Retina (tissue), 1 donor: ENCODE measurements at regions not wholly inside any gene's neighbourhood (a gene's known extent, or its start where the extent isn't known, plus 50 kb on each side); places are given as distances from the start of the nearest gene placed in this dataset.
A peak's percentile ranks its signal among the peaks of the same experiment; 100 is the strongest.
"Not testable (repeated sequence)": the region's sequence is repeated elsewhere in the genome, so short reads cannot be mapped to it uniquely, and the experiment has no call there.

Source experiments
- DNase-seq: peaks from one replicate; pipeline ENCODE4 v3.0.0-alpha.2; 2016

DNA sequence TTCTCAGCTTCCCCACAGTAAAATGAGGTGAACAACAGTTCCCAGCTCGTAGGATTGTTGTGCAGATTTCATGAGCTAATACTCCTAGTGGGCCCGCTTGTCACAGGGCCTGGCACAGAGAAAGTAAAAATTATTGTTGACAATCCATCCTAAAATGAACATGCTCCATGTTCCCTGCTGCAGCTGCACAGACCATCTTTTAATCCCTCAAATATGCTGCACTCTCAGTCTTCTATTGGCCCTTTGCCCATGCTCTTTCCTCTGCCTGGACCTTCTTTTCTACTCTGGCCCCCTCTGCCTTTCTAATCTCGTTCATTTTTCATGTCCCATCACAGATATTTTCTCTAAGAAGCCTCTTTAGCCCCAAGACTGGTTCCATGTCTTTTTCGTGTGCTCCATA is 117.7 kb upstream of the NR3C1 start:
- no peak for DNase-seq

DNA sequence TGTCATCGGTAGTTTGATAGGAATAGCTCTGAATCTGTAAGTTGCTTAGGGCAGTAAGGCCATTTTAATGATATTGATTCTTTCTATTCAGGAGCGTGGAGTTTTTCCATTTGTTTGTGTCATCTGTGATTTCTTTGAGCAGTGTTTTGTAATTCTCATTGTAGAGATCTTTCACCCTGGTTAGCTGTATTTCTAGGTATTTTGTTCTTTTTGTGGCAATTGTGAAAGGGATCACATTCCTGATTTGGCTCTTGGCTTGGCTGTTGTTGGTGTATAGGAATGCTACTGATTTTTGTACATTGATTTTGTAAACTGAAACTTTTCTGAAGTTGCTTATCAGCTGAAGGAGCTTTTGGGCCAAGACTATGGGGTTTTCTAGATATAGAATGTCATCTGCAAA is 115.7 kb upstream of the NR3C1 start:
- not testable (repeated sequence) for DNase-seq

DNA sequence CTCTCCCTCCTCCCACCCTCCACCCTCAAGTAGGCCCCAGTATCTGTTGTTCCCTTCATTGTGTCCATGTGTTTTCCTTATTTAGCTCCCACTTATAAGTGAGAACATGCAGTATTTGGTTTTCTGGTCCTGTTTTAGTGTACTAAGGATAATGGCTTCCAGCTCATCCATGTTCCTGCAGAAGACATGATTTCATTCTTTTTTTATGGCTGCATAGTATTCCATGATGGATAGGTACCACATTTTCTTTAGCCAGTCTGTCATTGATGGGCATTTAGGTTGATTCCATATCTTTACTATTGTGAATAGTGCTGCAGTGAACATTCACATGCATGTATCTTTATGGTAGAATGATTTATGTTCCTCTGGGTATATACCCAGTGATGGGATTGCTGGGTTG is 114.3 kb upstream of the NR3C1 start:
- DNase-seq, result not testable (repeated sequence)

DNA sequence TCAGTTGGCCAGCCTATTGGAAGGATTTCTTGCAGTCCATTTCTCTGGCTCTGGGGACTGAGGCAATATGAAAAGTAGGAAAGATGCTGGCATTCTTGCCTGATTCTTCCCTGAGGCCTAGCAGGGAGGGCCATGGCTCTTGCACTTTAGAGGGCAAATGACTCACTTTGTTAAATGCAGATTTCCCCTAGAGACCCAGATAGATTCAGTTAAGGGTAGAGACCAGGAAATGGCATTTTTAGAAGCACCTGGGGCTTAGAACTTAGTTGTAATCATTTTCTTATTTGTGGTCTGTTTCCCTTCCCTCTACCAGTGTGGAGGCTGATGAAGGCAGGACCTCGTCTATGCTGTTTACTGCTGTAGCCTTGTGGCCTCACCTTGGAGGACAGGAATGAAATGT is 112.8 kb upstream of the NR3C1 start:
- DNase-seq, result no peak

DNA sequence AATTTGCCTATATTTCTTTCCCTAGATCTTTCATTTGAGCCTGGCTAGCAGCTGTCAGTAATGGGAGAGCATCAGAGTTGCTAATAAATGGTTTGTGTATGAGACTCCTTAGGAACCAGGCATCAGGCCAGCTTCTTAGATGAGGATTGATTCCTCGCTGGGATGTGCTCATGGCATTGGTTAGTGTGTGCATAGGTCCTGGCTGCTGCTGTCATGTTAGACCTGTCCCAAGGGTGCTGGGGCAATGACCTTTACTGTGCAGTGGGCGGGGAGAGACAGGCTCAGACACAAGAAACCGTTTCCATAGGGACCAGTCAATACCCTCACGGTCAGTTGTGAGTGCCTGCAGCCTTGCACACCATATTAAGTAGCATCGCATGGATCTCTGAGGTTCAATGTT is 112.3 kb upstream of the NR3C1 start:
- peak; percentile 43 for DNase-seq

DNA sequence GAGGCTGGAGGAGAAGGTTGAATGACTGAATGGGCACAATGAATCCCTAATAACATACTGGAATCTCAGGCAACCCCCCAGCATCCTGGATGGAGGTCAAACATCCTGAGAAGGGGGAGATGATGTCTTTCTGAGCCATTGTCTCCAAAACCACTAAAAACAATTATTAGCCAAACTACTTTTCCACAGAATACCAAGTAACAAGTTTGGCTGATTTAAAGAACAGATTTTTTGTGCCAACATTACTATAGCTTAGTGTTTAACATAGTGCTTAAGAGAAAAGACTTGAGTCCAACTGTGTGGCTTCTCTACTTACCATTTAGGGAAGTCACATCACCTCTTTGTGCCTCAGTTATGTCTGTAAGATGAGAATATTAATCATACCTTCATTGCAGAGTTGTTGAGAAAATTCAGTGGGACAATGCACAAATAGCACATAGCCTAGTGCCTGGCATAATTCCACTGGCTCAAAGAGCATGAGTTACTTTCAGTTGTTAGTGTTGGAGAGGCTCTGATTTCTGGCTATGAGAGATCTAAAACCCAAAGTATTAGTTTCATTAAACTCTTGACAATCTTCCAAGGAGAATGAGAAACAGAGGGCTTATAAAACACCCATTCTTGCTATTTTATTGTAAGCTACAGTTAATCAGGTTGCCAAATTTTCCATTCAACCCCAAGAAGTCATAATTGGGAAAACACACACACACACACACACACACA is 111.3 kb upstream of the NR3C1 start:
- DNase-seq, result no peak

DNA sequence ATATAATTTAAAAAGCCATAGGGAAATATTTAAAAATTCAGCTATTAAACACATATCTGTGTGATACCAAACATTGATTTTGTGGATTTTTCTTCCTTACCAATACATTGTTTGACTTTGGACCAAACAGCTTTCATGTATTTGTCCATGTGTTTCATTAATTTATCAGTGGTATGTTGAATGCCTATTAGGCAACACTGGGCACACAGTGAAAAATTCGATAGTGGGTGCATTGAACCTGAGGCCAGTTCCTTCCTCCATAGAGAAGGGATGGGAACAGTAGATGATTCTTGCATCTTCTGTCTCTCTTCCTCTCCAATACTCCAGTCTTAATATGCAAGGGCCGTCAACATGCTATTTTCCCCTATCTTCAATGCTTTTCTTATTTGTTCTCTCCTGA is 110.2 kb upstream of the NR3C1 start:
- no peak for DNase-seq

DNA sequence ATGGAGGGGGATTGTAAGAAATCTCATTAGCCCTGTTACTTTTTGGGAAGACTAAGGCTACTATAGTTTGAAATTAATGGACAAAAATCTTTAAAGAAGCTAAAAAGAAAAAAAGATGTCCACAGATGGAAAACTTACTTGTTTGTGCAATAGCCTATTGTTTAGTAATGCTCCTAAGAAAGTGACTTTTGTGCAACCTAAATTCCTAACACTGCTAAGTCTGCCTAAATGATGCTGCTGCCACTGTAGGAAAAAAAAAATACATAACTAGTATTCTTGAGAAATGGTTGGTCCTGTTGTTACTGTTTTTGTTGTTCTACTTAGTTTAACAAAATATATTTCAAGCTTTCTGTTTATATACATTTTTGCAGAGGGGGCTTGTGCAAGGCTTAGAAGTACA is 108.2 kb upstream of the NR3C1 start:
- DNase-seq, result no peak

DNA sequence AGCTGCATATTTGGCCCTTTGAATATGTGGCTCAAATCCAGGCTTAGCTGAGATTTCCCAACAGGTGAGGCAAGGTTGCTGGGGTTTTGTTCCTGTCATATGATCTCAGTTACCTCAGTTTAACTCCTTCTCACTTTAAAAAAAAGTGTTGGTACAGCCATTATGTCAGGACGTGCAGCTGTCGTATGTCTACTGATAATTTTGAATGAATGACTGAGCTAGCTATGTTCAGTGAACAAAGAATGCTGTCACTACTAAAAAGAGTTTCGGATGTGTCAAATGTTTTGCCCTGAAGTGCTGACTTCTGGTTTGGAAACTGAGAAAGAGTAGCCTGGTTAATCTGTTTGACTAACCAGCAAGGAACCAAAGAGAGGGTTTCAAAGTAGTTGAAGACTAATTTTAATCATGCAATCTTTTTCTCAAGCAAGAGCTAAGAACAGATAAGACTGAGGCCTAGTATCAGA is 106.3 kb upstream of the NR3C1 start:
- DNase-seq, result no peak

DNA sequence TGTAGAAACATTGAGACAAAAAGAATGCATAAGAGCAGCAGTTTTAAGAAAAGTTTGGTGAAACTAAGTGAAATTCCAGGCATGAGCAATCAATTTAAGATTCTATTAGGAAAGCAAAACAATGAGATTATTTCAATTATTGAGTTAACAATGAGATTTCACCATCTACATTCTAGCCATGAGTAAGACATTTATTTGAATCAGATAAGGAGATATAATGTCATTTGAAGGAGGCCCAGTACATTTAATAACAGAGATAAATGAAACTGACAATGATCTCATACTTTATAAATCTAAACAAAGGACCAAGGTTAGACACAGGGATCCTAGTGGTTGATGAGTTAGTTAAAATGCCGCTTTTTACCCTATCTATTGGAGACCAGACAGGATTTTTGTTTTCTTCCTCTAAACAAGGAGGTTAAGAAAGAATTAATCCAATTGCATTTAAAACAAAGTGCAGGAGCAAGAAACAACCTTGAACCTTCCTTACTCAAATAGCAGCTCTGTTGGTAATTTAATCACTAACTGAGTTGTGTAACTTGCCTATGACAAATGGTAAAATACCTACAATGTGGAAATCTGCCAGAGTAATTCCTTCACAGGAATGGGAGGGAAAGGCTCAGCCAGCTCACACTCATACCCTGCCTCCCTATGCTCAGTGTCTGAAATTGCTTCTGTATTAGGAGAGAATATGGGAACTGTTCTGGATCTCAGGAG is 103.5 kb upstream of the NR3C1 start:
- DNase-seq, result no peak

DNA sequence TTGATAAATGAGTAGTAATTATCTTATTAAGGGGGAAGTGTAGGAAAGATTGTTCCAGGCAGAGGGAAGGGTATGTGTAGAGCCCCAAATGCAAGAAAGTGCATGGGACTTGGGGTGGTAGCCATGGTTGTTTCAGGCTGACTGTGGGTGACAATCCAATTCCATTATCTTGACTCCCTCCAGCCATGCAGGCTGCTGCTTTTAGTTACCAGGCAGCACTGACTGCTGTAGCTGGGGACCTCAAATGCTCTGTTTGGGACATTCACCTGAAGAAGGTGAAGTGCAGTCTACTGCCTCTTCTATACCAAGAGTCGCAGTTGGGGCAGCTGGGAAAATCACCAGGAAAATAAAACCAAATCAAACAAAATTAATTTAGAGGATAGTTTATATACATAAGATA is 102.4 kb upstream of the NR3C1 start:
- no peak for DNase-seq

DNA sequence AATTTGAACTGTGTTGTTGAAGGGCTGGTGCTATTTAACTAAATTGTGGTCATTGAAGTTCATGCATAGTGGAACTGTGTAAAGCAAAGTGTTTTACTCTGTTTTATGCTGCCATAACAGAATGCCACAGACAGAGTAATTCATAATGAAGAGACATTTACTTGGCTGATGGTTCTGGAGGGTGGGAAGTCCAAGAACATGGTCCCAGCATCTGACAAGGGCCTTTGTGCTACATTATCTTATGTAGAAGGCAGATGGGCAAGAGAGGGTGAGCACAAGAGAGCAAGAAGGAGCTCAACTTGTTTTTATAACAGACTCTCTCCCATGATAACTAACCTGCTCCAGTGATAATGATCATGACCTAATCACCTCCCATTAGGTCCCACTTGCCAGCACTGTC is 101.9 kb upstream of the NR3C1 start:
- no peak for DNase-seq

DNA sequence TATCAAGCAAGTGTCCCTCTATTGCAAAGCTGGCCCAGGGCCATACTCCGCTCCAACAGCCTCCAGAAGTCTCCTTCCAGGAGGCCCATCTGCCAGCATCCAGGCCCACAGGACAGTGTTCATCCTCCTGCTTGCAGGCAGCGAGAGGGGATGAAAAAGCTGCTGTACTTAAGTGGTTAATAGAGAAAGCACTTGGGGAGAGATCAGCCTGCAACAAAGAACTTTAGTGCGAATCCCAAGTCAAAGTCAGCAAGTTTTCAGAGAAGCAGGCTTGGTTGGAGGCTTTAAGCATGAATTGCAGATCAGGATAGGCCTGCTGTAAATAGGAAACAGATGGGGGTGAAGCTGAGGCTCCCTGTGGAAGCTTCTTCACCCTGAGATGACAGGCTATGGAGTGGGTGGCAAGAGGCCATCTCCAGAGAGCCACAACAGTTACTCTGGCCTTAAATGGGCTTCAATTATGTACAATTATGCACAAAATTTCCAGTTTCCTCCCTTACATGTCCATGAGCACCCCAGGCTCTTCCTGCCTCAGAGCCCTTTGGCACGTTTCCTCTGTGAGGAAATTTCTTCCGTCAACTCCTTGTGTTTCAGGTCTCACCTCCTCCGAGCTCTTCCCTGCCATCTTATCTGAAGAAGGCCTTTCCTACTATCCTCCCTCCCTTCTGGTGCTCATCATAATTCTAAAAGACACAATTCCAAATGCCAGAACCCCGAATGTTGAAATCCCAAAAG is 98.0 kb upstream of the NR3C1 start:
- DNase-seq, result no peak

DNA sequence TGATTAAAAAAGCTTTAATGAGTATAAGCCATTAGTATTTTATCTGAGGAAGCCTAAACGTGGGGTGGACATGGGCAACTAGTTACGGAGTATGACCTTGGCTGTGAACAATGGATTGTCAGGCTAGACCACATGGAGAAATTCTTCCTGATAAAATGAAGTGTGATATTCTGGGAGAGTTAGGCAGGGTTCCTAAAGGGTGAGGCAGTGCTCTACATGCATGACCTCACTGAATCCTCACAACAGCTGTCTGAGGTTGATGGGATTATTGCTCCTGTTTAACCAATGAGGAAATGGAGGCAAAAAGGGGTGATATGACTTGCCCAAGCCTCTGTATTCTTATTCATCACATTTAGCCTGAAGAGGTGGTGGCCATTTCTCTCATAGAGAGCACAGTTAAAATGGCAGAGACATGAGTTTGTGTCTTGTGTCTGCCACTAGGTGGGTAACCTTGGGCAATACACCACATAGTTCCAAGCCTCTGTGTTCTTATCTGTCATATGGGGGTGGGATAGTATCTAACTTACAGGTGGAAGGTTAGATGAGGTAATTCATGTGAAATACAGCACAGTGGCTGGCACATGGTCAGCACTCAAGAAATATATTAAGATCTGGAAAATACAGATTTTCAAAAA is 96.1 kb upstream of the NR3C1 start:
- DNase-seq, result no peak

DNA sequence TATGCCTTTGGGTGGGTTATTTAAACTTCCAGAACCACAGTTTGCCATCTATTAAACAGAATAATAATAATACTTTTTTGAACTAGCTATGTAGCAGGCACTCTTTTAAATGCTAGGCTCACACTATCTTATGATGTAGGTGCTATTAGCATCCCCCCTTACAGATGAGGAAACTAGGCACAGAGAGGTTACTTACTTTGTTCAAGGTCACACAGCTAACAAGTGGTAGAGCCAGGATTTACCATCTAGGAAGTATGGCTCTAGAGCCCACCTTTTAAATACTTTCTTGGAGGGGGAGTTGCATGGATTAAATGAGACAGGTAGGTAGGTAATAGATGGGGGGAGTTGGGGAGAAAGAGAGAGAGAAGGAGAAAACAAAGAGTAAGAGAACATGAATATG is 95.3 kb upstream of the NR3C1 start:
- DNase-seq, result no peak

DNA sequence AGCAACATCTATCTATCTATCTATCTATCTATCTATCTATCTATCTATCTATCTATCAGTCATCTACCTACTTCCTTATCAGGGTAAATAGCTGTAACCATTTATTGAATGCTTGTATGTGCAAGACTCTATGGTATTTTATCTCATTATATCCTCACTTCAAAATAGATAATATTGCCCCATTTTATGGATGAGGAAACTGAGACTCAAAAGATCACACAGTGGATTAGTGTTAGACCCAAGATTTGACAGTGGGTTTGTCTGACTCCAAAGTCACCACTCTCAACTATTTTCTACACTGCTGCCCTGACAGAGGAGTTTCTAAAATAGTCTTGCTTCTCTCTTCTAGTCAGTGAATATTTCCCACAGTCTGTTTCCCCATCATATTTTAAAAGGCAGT is 94.3 kb upstream of the NR3C1 start:
- no peak for DNase-seq

DNA sequence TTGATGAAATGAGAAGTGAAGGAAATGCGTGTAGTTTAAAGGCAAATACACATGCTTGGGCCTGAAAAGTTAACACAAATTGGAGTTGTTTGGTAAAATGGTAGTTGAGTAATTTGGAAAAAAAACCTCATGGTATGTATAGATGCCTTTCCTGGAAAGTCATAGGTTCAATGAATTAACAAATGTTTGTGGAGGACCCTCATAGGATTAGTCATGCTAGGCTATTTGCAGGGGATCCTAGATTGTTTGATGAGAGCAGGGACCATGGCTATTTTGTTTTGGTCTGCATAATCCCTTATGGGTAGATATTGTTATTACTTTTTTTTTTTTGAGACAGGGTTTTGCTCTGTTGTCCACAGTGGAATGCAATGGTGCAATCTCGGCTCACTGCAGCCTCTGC is 93.5 kb upstream of the NR3C1 start:
- no peak for DNase-seq

DNA sequence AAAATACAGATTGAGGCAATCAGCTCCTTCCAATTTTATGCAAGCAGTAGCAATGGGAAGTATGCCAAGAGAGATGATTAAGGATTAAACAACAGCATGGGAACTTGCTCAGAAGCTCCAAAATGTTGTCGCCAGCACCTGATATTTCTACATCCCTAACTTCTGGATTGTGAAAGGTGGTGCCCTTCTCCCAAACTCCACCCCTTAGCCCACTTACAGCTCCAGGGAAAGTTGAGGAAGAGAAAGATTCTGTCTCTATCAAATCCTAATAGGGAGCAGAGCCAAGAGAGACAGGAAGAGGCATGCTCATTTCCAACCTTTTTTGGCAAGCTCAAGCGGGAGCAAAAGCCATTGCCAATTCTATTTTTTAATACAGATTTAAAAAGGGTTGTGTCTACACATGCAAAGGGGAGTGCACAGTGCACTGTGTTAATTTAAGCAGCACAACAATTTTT is 92.4 kb upstream of the NR3C1 start:
- DNase-seq, result no peak

DNA sequence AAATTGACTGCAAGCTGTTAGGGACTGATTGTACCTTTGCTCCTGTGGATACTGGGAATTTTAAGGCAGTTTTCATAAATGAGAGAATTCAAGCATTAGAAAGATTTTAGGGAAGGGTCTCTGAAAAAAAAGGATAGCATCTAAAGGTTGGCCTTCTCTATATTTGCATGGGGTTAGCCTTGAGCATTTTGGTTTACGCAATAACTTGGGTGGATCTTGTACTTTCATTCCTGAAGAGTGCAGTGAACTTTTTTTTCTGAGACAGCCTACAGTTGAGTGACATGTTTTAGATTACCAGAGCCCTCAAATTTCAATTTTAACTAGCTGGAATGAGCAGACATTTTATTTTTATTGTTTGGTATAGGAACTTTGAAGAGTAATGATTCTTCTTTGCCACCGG is 91.6 kb upstream of the NR3C1 start:
- no peak for DNase-seq

DNA sequence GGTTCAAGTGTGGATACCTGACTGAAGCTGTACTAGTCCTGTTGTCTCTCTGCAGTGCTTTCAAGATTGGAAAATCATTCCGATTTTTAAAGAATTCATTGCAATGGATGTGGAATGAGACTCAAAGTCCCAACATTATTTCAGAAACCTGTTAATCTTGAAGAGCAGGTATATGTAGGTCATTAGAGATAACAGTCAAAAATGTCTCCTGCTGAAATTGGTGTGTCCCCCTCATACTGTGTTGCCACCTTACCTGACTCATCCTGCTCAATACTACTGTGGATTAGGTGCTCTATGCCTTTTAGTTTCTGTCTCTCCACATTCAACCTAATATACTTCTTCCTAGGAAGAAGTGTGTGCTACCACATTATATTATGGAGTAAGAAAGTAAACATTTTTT is 91.1 kb upstream of the NR3C1 start:
- no peak for DNase-seq

DNA sequence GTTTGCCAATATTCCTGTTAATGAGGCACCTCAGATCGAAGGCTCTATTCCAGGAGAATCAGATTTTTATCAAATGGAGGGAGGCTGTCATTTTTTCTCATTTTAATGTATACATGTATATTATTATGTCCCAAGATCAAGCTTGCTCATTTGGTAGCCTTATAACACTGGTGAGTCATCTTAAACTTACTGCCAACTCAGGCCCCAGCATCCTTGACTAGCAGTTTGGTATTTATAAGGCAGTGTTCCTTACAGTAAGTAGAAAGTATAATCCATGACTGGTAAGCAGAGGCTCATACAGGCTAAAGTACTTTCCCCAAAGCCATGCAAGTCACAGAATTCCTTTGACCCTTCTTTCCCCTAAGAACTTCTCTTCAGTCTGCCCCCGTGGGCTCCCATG is 90.7 kb upstream of the NR3C1 start:
- no peak for DNase-seq

DNA sequence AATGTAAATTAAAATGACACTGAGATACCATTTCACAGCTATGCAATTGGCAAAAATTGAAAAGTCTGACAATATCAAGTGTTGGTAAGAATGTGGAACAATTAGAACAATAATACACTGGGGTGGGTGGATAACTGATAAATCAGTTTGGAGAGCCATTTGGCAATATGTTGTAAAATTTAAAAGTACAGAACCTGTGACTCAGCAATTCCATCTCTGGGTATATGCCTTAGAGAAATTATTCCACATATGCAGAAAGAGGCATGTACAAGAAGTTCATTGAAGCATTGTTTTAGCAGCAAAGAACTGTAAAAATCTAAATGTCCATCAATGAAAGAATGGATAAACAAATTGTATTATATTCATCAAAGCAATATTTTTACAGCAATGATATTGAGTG is 89.3 kb upstream of the NR3C1 start:
- DNase-seq, result no peak

DNA sequence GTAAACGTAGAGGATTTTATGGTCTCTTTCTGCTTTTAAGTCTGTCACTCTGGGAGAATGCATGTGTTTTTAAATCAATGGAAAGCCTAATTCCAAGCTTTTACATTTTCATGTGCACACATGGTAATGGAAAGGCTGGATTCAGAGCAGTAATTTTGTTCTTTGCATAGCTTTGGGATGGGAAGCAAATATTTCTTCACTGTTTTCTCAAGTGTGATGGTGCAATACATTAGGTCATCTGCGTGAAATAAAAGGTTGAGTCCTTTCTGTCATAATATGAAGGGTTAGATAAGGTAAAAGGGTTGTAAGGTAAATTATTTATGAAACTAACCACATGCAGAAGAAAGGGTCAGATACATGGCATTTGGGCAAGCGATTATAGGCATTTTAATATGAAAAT is 88.2 kb upstream of the NR3C1 start:
- DNase-seq, result no peak

DNA sequence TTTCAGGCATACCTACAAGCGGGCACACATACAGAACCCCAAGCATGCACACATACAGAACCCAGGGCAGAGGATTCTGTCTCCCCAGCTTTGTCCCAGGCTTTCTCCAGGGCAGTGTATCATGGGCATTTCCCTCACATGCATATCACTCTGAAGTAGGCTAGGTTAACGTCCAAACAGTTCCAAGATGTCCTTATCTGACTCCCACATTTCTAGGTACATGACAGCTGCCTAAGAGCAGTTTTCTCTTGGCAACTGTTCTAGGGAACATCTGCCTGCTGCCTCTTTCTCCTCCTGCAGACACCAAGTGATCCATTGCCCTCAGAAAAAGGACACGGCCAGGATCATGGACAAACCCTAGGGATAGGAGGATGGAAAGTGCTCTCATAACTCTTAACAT is 84.9 kb upstream of the NR3C1 start:
- DNase-seq, result no peak
